HG03039 (cell line): ENCODE measurements at regions not wholly inside any gene's neighbourhood (a gene's known extent, or its start where the extent isn't known, plus 50 kb on each side); places are given as distances from the start of the nearest gene placed in this dataset.

Experiments
- ATAC-seq: cut with Tn5 transposase; IDR thresholded peaks from one replicate; pipeline ENCODE4 v1.9.1; 2021; ENCODE audit warnings: mild to moderate bottlenecking, moderate library complexity; ENCODE audit not compliant: unreplicated experiment

- ATAC-seq = no peak
Measured at GRCh38 chr13:53143757-53144339, 115.2 kb downstream of the OLFM4 start.

DNA sequence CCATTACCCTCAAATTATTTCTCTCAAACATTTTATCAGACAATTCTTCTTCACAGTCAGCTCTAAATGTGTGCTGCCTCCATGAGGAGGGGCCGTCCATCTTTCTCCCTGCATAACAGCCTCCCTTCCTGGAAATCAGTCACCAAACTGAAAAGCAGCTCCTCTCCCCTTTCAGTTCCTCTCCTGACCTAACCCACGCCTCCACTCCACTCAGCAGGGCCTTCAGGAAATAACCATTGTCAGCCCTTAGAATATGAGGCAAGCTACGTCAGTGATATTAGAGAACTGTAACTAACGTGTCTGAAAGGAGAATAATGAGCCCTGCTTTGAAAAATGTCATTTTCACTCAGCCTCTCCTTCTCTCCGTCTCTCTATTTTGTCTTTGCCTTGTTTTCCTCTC, 116.2 kb downstream of the OLFM4 start:
- no peak for ATAC-seq

- ATAC-seq = no peak
Measured at GRCh38 chr13:53150568-53150967, 122.0 kb downstream of the OLFM4 start.

DNA sequence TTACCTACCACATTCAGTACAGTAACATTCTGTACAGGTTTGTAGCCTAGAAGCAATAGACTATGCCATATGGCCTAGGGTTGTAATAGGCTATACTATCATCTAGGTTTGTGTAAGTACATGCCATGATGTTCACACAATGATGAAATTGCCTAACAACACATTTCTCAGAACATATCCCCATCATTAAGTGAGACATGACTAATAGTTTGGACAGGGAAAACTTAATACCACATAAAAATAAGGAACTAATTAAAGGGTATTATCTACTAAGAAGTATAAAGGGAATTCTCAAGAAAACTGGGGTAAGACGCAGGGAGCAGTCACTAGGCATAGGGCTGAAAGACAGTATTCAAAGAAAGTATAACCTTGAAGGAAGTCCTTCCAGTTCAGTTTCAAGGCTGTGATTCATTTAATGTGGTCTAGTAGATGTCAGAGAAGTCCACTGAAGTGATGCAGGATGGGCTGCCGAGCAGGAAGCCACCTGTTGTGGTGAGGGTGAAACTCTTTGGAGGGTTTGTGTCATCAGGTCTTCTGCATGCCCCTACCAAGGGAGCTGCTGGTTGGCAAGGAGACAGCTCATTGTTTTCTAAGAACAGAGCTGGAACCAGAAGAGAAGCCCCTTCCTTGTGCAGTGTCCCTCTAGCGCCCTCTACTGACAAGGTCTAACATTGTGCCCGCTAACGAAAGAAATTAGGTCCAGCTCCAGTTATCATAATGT, 122.9 kb downstream of the OLFM4 start:
- ATAC-seq = peak; percentile 85

DNA sequence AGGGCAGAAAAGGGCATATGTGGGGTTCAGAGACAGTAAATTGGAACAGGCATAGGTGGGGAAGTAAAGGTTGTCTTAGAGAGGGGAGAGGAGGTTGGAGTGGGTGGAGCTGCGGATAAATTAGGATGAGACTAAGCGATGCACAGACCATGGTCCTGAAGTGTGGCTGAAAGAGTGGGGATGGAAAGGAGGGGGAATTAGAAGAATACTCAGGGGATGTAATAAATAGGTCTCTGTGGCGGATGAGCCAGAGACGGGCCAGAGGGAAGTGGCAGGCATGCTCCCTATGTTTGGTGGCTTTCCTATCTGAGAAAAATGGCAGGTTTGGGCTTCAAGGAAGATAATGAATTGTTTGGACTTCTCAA, 123.4 kb downstream of the OLFM4 start:
- ATAC-seq = no peak

- no peak for ATAC-seq
Measured at GRCh38 chr13:53158201-53158600, 129.6 kb downstream of the OLFM4 start.

DNA sequence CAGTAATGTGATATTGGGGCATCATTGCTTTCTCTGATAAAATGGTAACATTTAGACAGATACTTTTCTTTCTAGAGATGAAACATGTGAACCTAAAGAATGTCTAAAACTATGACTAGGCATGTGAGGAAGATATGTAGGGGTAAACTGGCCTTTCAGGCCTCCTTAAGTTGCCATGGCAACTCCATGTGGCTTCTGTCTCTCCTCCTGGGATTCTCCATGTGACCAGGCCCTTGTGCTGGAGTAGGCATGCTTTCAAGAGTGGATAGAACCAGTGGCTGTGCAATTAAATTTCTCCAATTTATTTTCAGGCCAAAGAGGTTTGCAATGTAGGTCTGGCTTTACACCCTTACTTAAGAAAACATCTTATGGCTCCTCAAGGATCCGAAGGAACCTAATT, 130.8 kb downstream of the OLFM4 start:
- ATAC-seq = no peak

DNA sequence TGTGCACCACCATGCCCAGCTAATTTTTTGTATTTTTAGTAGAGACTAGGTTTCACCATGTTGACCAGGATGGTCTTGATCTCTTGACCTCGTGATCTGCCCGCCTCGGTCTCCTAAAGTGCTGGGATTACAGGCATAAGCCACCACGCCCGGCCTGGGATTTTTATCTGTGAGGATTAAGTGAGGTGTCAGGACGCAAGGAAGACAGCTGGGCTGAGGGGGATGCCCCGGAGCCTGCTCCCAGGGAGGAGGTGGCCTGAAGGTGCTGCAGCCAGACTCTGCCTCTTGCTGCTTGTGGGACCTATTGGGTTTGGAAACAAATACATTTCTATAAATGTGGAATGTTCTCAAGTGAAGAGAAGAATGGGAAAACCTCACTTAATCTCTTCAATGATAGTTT, 131.6 kb downstream of the OLFM4 start:
- no peak for ATAC-seq

DNA sequence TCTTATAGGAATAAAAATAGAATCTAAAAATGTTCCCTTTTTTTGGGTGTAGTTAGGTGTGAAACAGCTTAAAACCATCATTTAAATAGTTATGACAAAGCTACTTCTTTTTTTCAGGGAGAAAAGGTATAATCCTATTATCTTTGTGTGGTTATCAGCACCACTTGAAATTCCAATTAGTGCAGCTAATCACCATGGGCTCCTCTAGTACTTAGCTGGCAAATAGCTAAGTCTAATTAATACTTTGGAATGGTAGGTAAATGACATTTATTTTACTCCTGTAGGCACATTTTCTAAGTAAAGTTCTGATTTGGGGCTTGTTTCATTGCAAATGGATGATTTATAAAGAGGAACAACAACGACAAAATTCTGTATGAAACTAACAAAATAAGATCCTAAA, 132.6 kb downstream of the OLFM4 start:
- ATAC-seq = no peak

GRCh38 chr13:53165261-53165660, 136.6 kb downstream of the OLFM4 start:
- ATAC-seq = no peak

DNA sequence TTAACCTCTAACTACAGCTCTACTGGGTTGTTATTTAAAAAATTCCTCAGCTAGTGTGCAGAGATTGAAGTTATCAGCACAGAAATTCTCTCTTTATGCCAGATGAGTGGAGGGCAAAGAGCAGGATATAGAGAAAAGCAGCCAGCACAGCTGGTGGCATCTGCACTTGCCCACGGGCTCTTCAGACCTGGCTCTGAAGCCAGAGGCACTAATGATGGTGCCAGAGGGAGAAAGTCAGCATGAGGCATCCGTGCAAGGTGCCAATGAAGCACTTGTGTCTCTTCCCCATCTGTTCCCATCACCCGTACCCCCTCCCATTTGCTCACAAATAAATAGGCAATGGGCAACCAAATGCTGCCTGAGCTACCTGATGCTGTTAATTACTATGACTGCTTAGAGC, 138.9 kb downstream of the OLFM4 start:
- no peak for ATAC-seq

DNA sequence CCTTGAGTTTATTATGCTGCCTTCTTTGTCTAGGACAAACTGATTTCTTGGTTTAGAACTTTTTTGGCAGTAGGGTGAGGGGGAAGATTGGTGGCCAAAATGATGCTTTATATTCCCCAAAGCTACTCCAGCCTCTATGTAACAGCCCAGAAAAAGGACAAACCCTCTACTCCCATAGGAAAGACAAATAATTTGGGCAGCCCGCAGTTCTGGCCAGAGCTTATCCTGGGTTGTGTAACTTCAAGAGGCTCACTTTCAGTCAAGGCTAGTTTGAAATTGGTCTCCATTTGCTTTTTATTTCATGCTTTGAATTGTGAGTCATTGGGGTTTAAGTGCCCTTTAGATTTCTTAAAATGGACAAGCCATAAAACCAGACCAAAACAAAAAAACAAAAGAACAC, 142.3 kb downstream of the OLFM4 start:
- ATAC-seq = no peak

- no peak for ATAC-seq
Measured at GRCh38 chr13:53174545-53174944, 145.9 kb downstream of the OLFM4 start.

- ATAC-seq = no peak
Measured at GRCh38 chr13:53180684-53181083, 152.1 kb downstream of the OLFM4 start.

DNA sequence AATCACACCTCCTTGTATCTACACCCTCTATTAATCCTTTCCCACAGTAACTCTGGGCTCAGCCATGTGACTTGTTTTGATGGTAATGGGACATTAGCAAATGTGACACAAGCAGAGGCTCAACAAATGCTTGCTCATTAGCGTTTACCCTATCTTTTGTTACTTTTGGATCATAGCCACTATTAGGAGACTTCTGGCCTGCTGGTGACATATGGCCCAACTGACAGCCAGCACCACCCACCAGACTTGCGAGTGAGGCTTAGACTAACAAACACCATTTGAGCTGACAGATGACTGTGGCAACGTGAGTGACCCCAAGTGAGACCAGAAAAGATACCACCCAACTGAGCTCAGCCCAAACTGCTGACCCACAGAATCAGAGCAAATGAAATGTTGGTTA, 154.1 kb downstream of the OLFM4 start:
- ATAC-seq = no peak

- ATAC-seq = no peak
Measured at GRCh38 chr13:53188120-53188519, 159.5 kb downstream of the OLFM4 start.

DNA sequence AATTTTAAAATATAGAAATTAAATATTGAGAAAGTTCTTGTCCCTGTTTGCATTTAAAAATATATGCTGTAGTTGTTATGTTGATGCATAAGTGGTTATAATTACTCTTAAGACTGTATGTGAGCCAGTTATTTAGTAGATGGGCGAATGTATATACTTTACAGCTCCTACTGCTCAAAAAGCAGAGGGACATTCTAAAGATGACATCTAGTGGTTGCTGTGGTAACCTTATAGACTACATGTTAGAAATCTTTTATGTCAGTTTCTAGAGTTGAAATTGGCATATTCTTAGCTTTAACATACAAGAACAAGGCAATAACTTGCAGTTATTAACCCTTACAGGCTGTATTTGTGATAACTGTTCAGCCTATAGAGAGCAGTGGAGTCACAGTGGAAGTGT, 160.5 kb downstream of the OLFM4 start:
- ATAC-seq = no peak

- ATAC-seq = no peak
Measured at GRCh38 chr13:53191091-53191490, 162.5 kb downstream of the OLFM4 start.

GRCh38 chr13:53197424-53197823, 168.8 kb downstream of the OLFM4 start:
- no peak for ATAC-seq

- no peak for ATAC-seq
Measured at GRCh38 chr13:53198017-53198416, 169.4 kb downstream of the OLFM4 start.

GRCh38 chr13:53198736-53199135, 170.1 kb downstream of the OLFM4 start:
- no peak for ATAC-seq

DNA sequence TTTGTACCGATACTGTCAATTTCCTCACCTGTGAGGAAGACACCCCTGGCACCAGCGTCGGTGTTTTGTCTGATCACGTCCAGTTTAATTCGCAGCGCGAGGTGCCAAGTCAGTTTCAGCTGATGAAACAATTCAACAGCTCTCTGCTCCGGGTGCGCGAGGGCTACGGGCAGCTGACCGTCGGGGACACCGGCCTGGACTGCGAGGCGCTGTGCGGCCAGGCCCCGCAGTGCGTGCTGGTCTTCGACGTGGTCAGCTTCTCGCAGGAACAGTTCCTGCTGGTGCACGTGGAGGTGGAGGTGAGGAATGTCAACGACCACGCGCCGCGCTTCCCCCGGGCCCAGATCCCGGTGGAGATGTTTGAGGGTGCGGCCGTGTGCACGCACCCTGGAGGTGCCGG, 171.5 kb downstream of the OLFM4 start:
- no peak for ATAC-seq
